NCI-H1417 treated with DMSO at 0.1 percent for 48 hours (cell line): ENCODE measurements at regions not wholly inside any gene's neighbourhood (a gene's known extent, or its start where the extent isn't known, plus 50 kb on each side); places are given as distances from the start of the nearest gene placed in this dataset.

ENCODE experiments used
- DNase-seq: peaks from one replicate; lab custom pipeline; 2025; lab: John Stamatoyannopoulos, UW

- no peak for DNase-seq
Measured at GRCh38 chr1:109826930-109827349, 63.2 kb upstream of the EPS8L3 start.

GRCh38 chr1:109826446-109826845 is 62.7 kb upstream of the EPS8L3 start:
- no peak for DNase-seq

- DNase-seq, result no peak
Measured at GRCh38 chr1:109824349-109825115, 60.8 kb upstream of the EPS8L3 start.

- no peak for DNase-seq
Measured at GRCh38 chr1:109823543-109824348, 60.0 kb upstream of the EPS8L3 start.

- no peak for DNase-seq
Measured at GRCh38 chr1:109822749-109823542, 59.2 kb upstream of the EPS8L3 start.

- no peak for DNase-seq
Measured at GRCh38 chr1:109821831-109822745, 58.4 kb upstream of the EPS8L3 start.

GRCh38 chr1:109821221-109821669 is 57.5 kb upstream of the EPS8L3 start:
- DNase-seq, result no peak

- no peak for DNase-seq
Measured at GRCh38 chr1:109819906-109820305, 56.2 kb upstream of the EPS8L3 start.

GRCh38 chr1:109818988-109819764 is 55.5 kb upstream of the EPS8L3 start:
- DNase-seq, result no peak

- DNase-seq, result no peak
Measured at GRCh38 chr1:109818271-109818987, 54.7 kb upstream of the EPS8L3 start.

- DNase-seq, result no peak
Measured at GRCh38 chr1:109817881-109818270, 54.2 kb upstream of the EPS8L3 start.

GRCh38 chr1:109816975-109817535 is 53.3 kb upstream of the EPS8L3 start:
- DNase-seq, result no peak

- DNase-seq, result peak; percentile 73
Measured at GRCh38 chr1:109816175-109816811, 52.6 kb upstream of the EPS8L3 start.

GRCh38 chr1:109815809-109816174 is 52.1 kb upstream of the EPS8L3 start:
- DNase-seq, result no peak

- no peak for DNase-seq
Measured at GRCh38 chr1:109814993-109815786, 51.5 kb upstream of the EPS8L3 start.

GRCh38 chr1:109814223-109814622 is 50.5 kb upstream of the EPS8L3 start:
- DNase-seq, result no peak
